Panc1 (cell line): ENCODE measurements at regions not wholly inside any gene's neighbourhood (a gene's known extent, or its start where the extent isn't known, plus 50 kb on each side); places are given as distances from the start of the nearest gene placed in this dataset.

Experiments used
- ATAC-seq: fragments of 200-7000 bp; cut with Tn5 transposase; 2 replicates; pipeline ENCODE4 v1.9.1; 2020; ENCODE audit warnings: mild to moderate bottlenecking, moderate library complexity
- BruUV-seq: library from RNA; stranded (reverse); fragments of 400-500 nt; replicated peaks from 2 replicates; lab custom pipeline; 2021; lab: Mats Ljungman, UMichigan
- CTCF ChIA-PET: fragments of 300-600 bp; sonication (Branson Sonifier 250); formaldehyde crosslinking; loops from one replicate; lab custom pipeline; 2022; ENCODE audit warnings: antibody characterized with exemption; lab: Charles Lee
- POLR2A ChIA-PET: fragments of 300-600 bp; sonication (Branson Sonifier 250); formaldehyde crosslinking; loops from one replicate; lab custom pipeline; 2022; ENCODE audit warnings: antibody characterized with exemption; lab: Charles Lee
- DNase-seq: peaks from one replicate; pipeline ENCODE4 v3.0.0-alpha.2; 2010; ENCODE audit warnings: low read depth, low spot score
- H3K27ac ChIP-seq: 2 replicates; pipeline ENCODE4 v1.5.1; 2011; ENCODE audit warnings: mild to moderate bottlenecking, low read length, inconsistent platforms
- H3K27me3 ChIP-seq: fragments of 200-500 bp; sonication (Bioruptor generic); 2 replicates; pipeline ENCODE4 v1.6.0; 2014; ENCODE audit warnings: low read length, inconsistent platforms; ENCODE audit not compliant: control insufficient read depth, insufficient read depth
- H3K36me3 ChIP-seq: fragments of 200-500 bp; sonication (Bioruptor generic); 2 replicates; pipeline ENCODE4 v1.5.1; 2014; ENCODE audit warnings: inconsistent platforms, mild to moderate bottlenecking, low read length, moderate library complexity; ENCODE audit not compliant: control insufficient read depth, insufficient read depth
- H3K4me1 ChIP-seq: 2 replicates; pipeline ENCODE4 v1.5.1; 2011; ENCODE audit warnings: inconsistent platforms, mild to moderate bottlenecking, low read length, moderate library complexity; ENCODE audit not compliant: control insufficient read depth, insufficient read depth
- H3K4me3 ChIP-seq, 2 experiments: 2 replicates each; pipeline ENCODE4 v1.5.1; 2011 to 2012; ENCODE audit warnings: low read depth in 2 of 2, low read length in 2 of 2, mild to moderate bottlenecking in 2 of 2, inconsistent platforms in 1 of 2, moderate library complexity in 1 of 2
- H3K9me3 ChIP-seq: fragments of 200-500 bp; sonication (Bioruptor generic); 2 replicates; pipeline ENCODE4 v1.5.1; 2014; ENCODE audit warnings: low read depth, mild to moderate bottlenecking, inconsistent platforms, low read length, moderate library complexity; ENCODE audit not compliant: control insufficient read depth, insufficient read depth
- CTCF ChIP-seq: fragments of 450-650 bp; IDR thresholded peaks from 2 replicates; pipeline ENCODE4 v1.5.1; 2017; ENCODE audit warnings: mild to moderate bottlenecking
- POLR2AphosphoS5 ChIP-seq: IDR thresholded peaks from 2 replicates; pipeline ENCODE4 v1.6.1; 2012; ENCODE audit warnings: mild to moderate bottlenecking, low read depth, low read length, moderate library complexity
- SIN3A ChIP-seq: IDR thresholded peaks from 2 replicates; pipeline ENCODE4 v1.6.1; 2012; ENCODE audit warnings: low read depth, mild to moderate bottlenecking, low read length, moderate library complexity, borderline replicate concordance; ENCODE audit not compliant: insufficient read depth
- TCF7L2 ChIP-seq: IDR thresholded peaks from 2 replicates; pipeline ENCODE4 v1.6.1; 2011; ENCODE audit warnings: mild to moderate bottlenecking, low read depth, low read length, inconsistent platforms
- in situ Hi-C: cut with HindIII; loops from 2 replicates; pipeline ENCODE4 v1.10.0; 2016; ENCODE audit warnings: low sequenced_read_pairs, low pct_unique_long_range_greater_than_20kb
- intact Hi-C: fragments of 100-400 bp; cut with micrococcal nuclease; formaldehyde crosslinking; loops from one replicate; pipeline ENCODE4 v1.10.0; 2022; ENCODE audit not compliant: unreplicated experiment
- TF ChIP-seq, protein P1 (sequence below), 2 experiments: IDR thresholded peaks; 2 replicates each; pipeline ENCODE4 v1.6.1; 2011 to 2012; ENCODE audit warnings: low read depth in 2 of 2, control low read depth in 1 of 2, low read length in 1 of 2, mild to moderate bottlenecking in 1 of 2, moderate library complexity in 1 of 2; ENCODE audit not compliant: insufficient read depth in 1 of 2

GRCh38 chr3:115563984-115564383, 59.3 kb upstream of the GAP43 start:
- no TSS peak for BruUV-seq

DNA sequence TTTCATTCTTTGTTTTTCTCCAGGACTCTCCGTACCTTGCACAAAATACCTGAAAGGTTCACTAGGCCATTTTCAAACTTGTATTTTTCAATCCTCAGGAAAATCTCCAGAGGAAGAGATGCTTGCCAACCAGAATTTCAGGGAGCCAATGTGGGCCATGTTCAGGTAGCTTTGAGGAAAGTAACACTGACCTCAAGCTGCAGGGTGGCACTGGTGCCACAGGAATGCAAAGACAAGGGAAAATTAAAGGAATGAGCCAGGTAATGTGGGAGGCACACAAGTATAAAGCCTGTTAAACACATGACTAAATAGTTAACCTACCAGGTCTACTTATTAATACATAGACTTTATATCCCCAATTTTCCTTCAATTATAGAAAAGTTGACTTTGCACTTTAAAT, 51.9 kb upstream of the GAP43 start:
- no peak for ATAC-seq
- intact Hi-C loops, result no loop called here
- Histone ChIP-seq H3K27me3 (no peaks in the 10 kb centered on the region; the same call in 1 of the 2 replicates), H3K9me3 (no peaks in the 10 kb centered on the region), H3K4me1 (no peaks in the 10 kb centered on the region), H3K36me3 (no peaks in the 10 kb centered on the region), H3K27ac (no peak overlapping the region), H3K4me3 (no peak overlapping the region)
- DNase-seq, result no peak
- in situ Hi-C loops, result no loop called here
- CTCF ChIA-PET, result no interaction called here
- TF ChIP-seq TCF7L2 (no peak), CTCF (no peak), SIN3A (no peak), POLR2AphosphoS5 (no peak)
- TF ChIP-seq, protein P1, sequence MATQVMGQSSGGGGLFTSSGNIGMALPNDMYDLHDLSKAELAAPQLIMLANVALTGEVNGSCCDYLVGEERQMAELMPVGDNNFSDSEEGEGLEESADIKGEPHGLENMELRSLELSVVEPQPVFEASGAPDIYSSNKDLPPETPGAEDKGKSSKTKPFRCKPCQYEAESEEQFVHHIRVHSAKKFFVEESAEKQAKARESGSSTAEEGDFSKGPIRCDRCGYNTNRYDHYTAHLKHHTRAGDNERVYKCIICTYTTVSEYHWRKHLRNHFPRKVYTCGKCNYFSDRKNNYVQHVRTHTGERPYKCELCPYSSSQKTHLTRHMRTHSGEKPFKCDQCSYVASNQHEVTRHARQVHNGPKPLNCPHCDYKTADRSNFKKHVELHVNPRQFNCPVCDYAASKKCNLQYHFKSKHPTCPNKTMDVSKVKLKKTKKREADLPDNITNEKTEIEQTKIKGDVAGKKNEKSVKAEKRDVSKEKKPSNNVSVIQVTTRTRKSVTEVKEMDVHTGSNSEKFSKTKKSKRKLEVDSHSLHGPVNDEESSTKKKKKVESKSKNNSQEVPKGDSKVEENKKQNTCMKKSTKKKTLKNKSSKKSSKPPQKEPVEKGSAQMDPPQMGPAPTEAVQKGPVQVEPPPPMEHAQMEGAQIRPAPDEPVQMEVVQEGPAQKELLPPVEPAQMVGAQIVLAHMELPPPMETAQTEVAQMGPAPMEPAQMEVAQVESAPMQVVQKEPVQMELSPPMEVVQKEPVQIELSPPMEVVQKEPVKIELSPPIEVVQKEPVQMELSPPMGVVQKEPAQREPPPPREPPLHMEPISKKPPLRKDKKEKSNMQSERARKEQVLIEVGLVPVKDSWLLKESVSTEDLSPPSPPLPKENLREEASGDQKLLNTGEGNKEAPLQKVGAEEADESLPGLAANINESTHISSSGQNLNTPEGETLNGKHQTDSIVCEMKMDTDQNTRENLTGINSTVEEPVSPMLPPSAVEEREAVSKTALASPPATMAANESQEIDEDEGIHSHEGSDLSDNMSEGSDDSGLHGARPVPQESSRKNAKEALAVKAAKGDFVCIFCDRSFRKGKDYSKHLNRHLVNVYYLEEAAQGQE (IDR thresholded peaks at IDR 0.05; ENCODE audit: insufficient read depth in 1 of 2, low read depth in 2 of 2, low read length in 1 of 2), result no peak
- POLR2A ChIA-PET, result no interaction called here
- no TSS peak for BruUV-seq

More at GRCh38 chr3:115563984-115564383, 59.3 kb upstream of the GAP43 start:
- no peaks in the 10 kb centered on the region for H3K27me3 ChIP-seq
- ChIA-PET POLR2A (no interaction called here), CTCF (no interaction called here)
- DNase-seq (no peak), ATAC-seq (no peak)
- H3K27ac ChIP-seq, result no peak overlapping the region
- H3K9me3 ChIP-seq, result no peaks in the 10 kb centered on the region
- TF ChIP-seq SIN3A (no peak), POLR2AphosphoS5 (no peak), TCF7L2 (no peak), CTCF (no peak)
- TF ChIP-seq, protein P1 (IDR thresholded peaks at IDR 0.05; ENCODE audit: insufficient read depth in 1 of 2, low read depth in 2 of 2, low read length in 1 of 2), result no peak
- in situ Hi-C loops, result no loop called here
- H3K4me3 ChIP-seq, result no peak overlapping the region
- H3K4me1 ChIP-seq, result no peaks in the 10 kb centered on the region
- H3K36me3 ChIP-seq, result no peaks in the 10 kb centered on the region
- intact Hi-C loops, result no loop called here
